ENCODE measurements at regions not wholly inside any gene's neighbourhood (a gene's known extent, or its start where the extent isn't known, plus 50 kb on each side); places are given as distances from the start of the nearest gene placed in this dataset.

DNA sequence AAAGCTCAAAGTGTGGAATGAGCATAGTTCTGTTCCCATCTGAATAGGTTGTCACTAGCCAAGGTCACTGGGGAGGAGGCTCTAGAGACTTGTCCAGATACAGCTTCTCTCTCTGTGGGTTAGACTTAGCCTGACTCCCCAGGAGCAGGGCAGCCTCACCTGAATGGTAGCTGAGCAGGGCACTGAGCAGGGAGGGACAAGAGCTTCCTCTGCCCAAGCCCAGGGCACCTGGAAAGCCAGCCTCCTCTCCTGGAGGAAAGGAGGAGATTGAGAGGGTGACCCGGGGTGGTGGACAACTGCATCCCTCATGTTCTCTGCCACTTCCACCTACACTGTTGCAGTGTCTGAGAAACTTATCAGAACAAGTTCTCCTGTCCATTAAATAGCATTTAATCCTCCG is 59.0 kb upstream of the F3 start:
- TF ChIP-seq, protein P1, sequence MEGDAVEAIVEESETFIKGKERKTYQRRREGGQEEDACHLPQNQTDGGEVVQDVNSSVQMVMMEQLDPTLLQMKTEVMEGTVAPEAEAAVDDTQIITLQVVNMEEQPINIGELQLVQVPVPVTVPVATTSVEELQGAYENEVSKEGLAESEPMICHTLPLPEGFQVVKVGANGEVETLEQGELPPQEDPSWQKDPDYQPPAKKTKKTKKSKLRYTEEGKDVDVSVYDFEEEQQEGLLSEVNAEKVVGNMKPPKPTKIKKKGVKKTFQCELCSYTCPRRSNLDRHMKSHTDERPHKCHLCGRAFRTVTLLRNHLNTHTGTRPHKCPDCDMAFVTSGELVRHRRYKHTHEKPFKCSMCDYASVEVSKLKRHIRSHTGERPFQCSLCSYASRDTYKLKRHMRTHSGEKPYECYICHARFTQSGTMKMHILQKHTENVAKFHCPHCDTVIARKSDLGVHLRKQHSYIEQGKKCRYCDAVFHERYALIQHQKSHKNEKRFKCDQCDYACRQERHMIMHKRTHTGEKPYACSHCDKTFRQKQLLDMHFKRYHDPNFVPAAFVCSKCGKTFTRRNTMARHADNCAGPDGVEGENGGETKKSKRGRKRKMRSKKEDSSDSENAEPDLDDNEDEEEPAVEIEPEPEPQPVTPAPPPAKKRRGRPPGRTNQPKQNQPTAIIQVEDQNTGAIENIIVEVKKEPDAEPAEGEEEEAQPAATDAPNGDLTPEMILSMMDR (IDR thresholded peaks at IDR 0.05) = no peak
- TF ChIP-seq EP300 (IDR thresholded peaks at IDR 0.05) = no peak
